ENCODE measurements at regions not wholly inside any gene's neighbourhood (a gene's known extent, or its start where the extent isn't known, plus 50 kb on each side); places are given as distances from the start of the nearest gene placed in this dataset.

DNA sequence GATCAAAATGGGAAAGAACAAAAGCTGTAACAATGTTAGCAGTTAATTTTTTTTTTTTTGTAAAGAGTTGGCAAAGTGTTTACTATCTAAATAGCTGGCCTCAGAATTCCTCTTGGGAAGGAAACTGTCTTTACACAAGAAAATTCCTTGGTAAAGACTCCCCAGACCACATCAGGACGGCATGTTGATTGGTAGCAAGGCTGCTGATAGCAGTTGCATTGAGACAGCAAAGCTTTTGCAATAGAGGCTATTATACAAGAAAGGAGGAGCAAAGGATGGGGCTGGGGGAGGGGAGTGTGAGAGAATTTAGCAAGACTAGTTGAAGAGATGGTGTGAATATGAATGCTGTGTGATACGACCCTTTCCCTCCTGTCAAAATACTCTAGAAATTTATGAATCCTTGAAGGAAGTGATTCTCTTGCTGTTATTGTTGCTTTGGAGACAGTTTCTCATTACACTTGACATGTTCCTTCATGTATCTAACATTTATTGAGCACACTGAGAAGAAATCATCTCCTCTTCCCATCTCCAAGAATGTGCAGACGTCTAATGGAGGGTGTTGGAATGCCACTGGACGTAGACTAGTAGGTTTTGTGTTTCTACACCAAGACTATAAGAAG lies 355.6 kb downstream of the SIPA1L2 start (continued):
- TF ChIP-seq, protein P1, sequence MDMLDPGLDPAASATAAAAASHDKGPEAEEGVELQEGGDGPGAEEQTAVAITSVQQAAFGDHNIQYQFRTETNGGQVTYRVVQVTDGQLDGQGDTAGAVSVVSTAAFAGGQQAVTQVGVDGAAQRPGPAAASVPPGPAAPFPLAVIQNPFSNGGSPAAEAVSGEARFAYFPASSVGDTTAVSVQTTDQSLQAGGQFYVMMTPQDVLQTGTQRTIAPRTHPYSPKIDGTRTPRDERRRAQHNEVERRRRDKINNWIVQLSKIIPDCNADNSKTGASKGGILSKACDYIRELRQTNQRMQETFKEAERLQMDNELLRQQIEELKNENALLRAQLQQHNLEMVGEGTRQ (IDR thresholded peaks at IDR 0.05; ENCODE audit: borderline replicate concordance, low read depth, low read length) = no peak

DNA sequence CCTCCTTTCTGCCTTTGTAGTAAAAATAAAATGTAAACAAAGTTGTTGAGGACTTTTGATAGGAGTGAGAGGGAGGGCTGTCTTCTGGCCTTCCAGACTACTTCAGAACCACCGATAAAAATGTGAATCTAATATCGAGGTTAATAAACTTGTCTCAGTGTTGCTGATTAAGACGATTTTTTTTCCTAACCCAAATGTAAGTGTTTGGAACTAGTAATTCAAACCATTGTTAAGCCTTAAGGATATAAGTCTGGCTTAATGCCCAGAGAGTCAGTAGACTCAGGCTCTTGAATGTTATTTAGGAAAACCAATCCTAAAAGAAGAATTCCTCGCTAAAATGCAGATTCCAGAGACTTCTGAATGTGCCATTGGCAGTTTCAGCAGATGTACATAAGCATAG lies 356.9 kb downstream of the SIPA1L2 start:
- TF ChIP-seq EZH2phosphoT487 (IDR thresholded peaks at IDR 0.05; ENCODE audit: borderline replicate concordance, low read depth) = no peak
- TF ChIP-seq EP300 (IDR thresholded peaks at IDR 0.05; ENCODE audit: borderline replicate concordance in 1 of 2, low read depth in 1 of 2, low read length in 1 of 2) = no peak
- no peak for TF ChIP-seq MEF2A (IDR thresholded peaks at IDR 0.05; ENCODE audit: borderline replicate concordance, low read depth)
- TF ChIP-seq, protein P2, sequence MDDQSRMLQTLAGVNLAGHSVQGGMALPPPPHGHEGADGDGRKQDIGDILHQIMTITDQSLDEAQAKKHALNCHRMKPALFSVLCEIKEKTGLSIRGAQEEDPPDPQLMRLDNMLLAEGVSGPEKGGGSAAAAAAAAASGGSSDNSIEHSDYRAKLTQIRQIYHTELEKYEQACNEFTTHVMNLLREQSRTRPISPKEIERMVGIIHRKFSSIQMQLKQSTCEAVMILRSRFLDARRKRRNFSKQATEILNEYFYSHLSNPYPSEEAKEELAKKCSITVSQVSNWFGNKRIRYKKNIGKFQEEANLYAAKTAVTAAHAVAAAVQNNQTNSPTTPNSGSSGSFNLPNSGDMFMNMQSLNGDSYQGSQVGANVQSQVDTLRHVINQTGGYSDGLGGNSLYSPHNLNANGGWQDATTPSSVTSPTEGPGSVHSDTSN (IDR thresholded peaks at IDR 0.05) = no peak
- TF ChIP-seq, protein P3, sequence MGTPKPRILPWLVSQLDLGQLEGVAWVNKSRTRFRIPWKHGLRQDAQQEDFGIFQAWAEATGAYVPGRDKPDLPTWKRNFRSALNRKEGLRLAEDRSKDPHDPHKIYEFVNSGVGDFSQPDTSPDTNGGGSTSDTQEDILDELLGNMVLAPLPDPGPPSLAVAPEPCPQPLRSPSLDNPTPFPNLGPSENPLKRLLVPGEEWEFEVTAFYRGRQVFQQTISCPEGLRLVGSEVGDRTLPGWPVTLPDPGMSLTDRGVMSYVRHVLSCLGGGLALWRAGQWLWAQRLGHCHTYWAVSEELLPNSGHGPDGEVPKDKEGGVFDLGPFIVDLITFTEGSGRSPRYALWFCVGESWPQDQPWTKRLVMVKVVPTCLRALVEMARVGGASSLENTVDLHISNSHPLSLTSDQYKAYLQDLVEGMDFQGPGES (IDR thresholded peaks at IDR 0.05; ENCODE audit: low read depth, low read length) = no peak
- no peak for TF ChIP-seq MXI1 (IDR thresholded peaks at IDR 0.05; ENCODE audit: low read depth, low read length)
- no peak for TF ChIP-seq SMC3 (IDR thresholded peaks at IDR 0.05; ENCODE audit: low read depth, low read length)
- TF ChIP-seq SIN3A (IDR thresholded peaks at IDR 0.05; ENCODE audit: borderline replicate concordance, low read depth, low read length) = no peak
- Histone ChIP-seq H2AFZ (ENCODE audit: low read depth) (no peak overlapping the region), H3F3A (replicated peaks; ENCODE audit: insufficient read depth) (no peaks in the 10 kb centered on the region), H3K27me3 (ENCODE audit: insufficient read depth) (no peaks in the 10 kb centered on the region), H3K4me1 (ENCODE audit: control insufficient read depth in 1 of 2, insufficient read depth in 2 of 2, low read depth in 1 of 2, low read length in 1 of 2) (no peaks in the 10 kb centered on the region), H4K20me1 (ENCODE audit: insufficient read depth) (no peaks in the 10 kb centered on the region), H3K4me2 (no peak overlapping the region), H3K4me3 (ENCODE audit: low read depth in 2 of 2, low read length in 1 of 2) (no peak overlapping the region), H3K9ac (no peak overlapping the region), H3K9me3 (no peaks in the 10 kb centered on the region), H3K27ac (ENCODE audit: low read depth in 2 of 2, low read length in 1 of 2) (no peak overlapping the region), H3K79me2 (ENCODE audit: insufficient read depth) (no peaks in the 10 kb centered on the region), H3K36me3 (replicated peaks in 1 of 2; ENCODE audit: control insufficient read depth in 1 of 2, insufficient read depth in 2 of 2, low read length in 1 of 2) (no peaks in the 10 kb centered on the region), H3K9me2 (no peaks in the 10 kb centered on the region)
- ChIA-PET POLR2A (no interaction called here), CTCF (no interaction called here)
- WGBS (ENCODE audit: low lambda C conversion rate) = 72% methylated on average over 4 of the region's 4 CpGs
- no peak for DNase-seq

DNA sequence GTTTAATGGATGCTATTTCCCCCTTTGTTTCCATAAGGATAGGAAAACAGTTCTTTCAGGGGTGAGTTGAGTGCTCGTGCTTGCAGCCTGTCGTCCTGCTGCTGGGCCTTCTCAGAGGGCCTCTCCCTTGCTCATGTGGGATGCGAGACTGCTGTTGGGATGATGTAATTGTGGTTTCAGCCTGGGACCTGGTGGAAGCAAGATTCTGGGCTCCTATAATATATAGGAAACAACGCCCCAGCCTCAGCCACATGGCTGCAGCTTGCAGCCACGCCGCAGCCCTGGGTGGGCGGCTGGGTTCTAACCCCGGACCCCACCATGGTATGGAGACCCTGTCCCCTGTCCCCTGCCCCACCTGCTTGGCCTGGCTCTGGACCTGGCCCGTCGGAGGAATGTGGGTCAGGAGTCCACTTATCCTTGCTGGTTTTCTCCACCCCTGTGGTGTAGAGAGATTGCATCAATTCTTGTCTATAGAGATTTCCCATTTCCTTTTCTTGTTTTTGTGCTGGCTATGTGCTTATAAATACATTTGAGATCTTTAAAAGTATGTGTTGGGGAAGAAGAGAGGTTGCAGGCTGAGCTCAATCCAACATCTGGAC lies 357.8 kb downstream of the SIPA1L2 start:
- WGBS (ENCODE audit: low lambda C conversion rate) = 64% methylated on average over 6 of the region's 10 CpGs
- Histone ChIP-seq H4K20me1 (ENCODE audit: insufficient read depth) (no peaks in the 10 kb centered on the region), H3K27ac (ENCODE audit: low read depth in 2 of 2, low read length in 1 of 2) (no peak overlapping the region), H3K4me3 (ENCODE audit: low read depth in 2 of 2, low read length in 1 of 2) (no peak overlapping the region), H3K27me3 (ENCODE audit: insufficient read depth) (no peaks in the 10 kb centered on the region), H3K9me3 (no peaks in the 10 kb centered on the region), H2AFZ (ENCODE audit: low read depth) (no peak overlapping the region), H3K36me3 (replicated peaks in 1 of 2; ENCODE audit: control insufficient read depth in 1 of 2, insufficient read depth in 2 of 2, low read length in 1 of 2) (no peaks in the 10 kb centered on the region), H3K4me1 (ENCODE audit: control insufficient read depth in 1 of 2, insufficient read depth in 2 of 2, low read depth in 1 of 2, low read length in 1 of 2) (no peaks in the 10 kb centered on the region), H3K9ac (no peak overlapping the region), H3F3A (replicated peaks; ENCODE audit: insufficient read depth) (no peaks in the 10 kb centered on the region), H3K79me2 (ENCODE audit: insufficient read depth) (no peaks in the 10 kb centered on the region), H3K9me2 (no peaks in the 10 kb centered on the region), H3K4me2 (no peak overlapping the region)
- ChIA-PET POLR2A (no interaction called here), CTCF (no interaction called here)
- TF ChIP-seq JUND (IDR thresholded peaks at IDR 0.05) (no peak), YY1 (IDR thresholded peaks at IDR 0.05; ENCODE audit: low read depth) (no peak), GABPA (IDR thresholded peaks at IDR 0.05; ENCODE audit: low read depth) (no peak), ELF1 (IDR thresholded peaks at IDR 0.05) (no peak), SIN3A (IDR thresholded peaks at IDR 0.05; ENCODE audit: borderline replicate concordance, low read depth, low read length) (no peak), TAF1 (IDR thresholded peaks at IDR 0.05; ENCODE audit: borderline replicate concordance, low read depth, low read length) (no peak), RAD21 (IDR thresholded peaks at IDR 0.05; ENCODE audit: low read length) (no peak), SMC3 (IDR thresholded peaks at IDR 0.05; ENCODE audit: low read depth, low read length) (no peak), RXRA (IDR thresholded peaks at IDR 0.05; ENCODE audit: borderline replicate concordance, low read depth) (no peak), POLR2AphosphoS5 (IDR thresholded peaks at IDR 0.05; ENCODE audit: low read depth, low read length) (no peak), TCF12 (IDR thresholded peaks at IDR 0.05) (no peak), EP300 (IDR thresholded peaks at IDR 0.05; ENCODE audit: borderline replicate concordance in 1 of 2, low read depth in 1 of 2, low read length in 1 of 2) (no peak), FOXM1 (IDR thresholded peaks at IDR 0.05; ENCODE audit: low read depth) (no peak)
- TF ChIP-seq, protein P3 (IDR thresholded peaks at IDR 0.05; ENCODE audit: low read depth, low read length) = no peak
- TF ChIP-seq, protein P4, sequence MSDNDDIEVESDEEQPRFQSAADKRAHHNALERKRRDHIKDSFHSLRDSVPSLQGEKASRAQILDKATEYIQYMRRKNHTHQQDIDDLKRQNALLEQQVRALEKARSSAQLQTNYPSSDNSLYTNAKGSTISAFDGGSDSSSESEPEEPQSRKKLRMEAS (IDR thresholded peaks at IDR 0.05; ENCODE audit: low read depth) = no peak
- no peak for DNase-seq

All from SK-N-SH (cell line).